SK-N-SH (cell line): ENCODE measurements at regions not wholly inside any gene's neighbourhood (a gene's known extent, or its start where the extent isn't known, plus 50 kb on each side); places are given as distances from the start of the nearest gene placed in this dataset.

Experiments used
- CTCF ChIA-PET: fragments of 300-600, 350-600 bp; formaldehyde crosslinking; extraction: SDS; loops from one replicate; lab custom pipeline; 2021; lab: Yijun Ruan, JAX
- POLR2A ChIA-PET: fragments of 350-600 bp; sonication (Branson Sonifier 250); formaldehyde crosslinking; extraction: SDS; loops from one replicate; lab custom pipeline; 2020; ENCODE audit warnings: antibody characterized with exemption, inconsistent platforms; lab: Yijun Ruan, JAX
- DNase-seq: peaks from one replicate; pipeline ENCODE4 v3.0.0; 2012
- H2AFZ ChIP-seq: fragments of 200-600 bp; sonication (generic); 2 replicates; pipeline ENCODE4 v1.8.1; 2016; ENCODE audit warnings: antibody characterized with exemption, mild to moderate bottlenecking, low read depth
- H3F3A ChIP-seq: fragments of 200-600 bp; sonication (generic); replicated peaks from 2 replicates; pipeline ENCODE3; 2016; ENCODE audit warnings: antibody characterized with exemption, mild to moderate bottlenecking; ENCODE audit not compliant: insufficient read depth
- H3K27ac ChIP-seq, 2 experiments: fragments of 200-500 bp in 1 of 2; fragments of 200-600 bp in 1 of 2; sonication (Bioruptor generic) in 1 of 2; sonication (generic), shearing (Covaris generic) in 1 of 2; 2 replicates each; pipeline versions ENCODE4 v1.5.1 to v1.6.1; 2014 to 2016; ENCODE audit warnings: low read depth in 2 of 2, inconsistent platforms in 1 of 2, low read length in 1 of 2, mild to moderate bottlenecking in 1 of 2, mixed read lengths in 1 of 2
- H3K27me3 ChIP-seq: fragments of 200-600 bp; sonication (generic), shearing (Covaris generic); 2 replicates; pipeline ENCODE4 v1.6.1; 2016; ENCODE audit warnings: mixed run types; ENCODE audit not compliant: insufficient read depth
- H3K36me3 ChIP-seq, 2 experiments: fragments of 200-500 bp in 1 of 2; fragments of 200-600 bp in 1 of 2; sonication (Bioruptor generic) in 1 of 2; sonication (generic) in 1 of 2; replicated peaks in 1 of 2; 2 replicates each; pipeline versions ENCODE3 to v1.5.1; 2014 to 2016; ENCODE audit warnings: low read length in 1 of 2, mild to moderate bottlenecking in 1 of 2; ENCODE audit not compliant: insufficient read depth in 2 of 2, control insufficient read depth in 1 of 2
- H3K4me1 ChIP-seq, 2 experiments: fragments of 200-500 bp in 1 of 2; fragments of 200-600 bp in 1 of 2; sonication (Bioruptor generic) in 1 of 2; sonication (generic), shearing (Covaris generic) in 1 of 2; 2 replicates each; pipeline versions ENCODE4 v1.5.1 to v1.6.1; 2014 to 2016; ENCODE audit warnings: low read depth in 1 of 2, low read length in 1 of 2, mixed run types in 1 of 2; ENCODE audit not compliant: insufficient read depth in 2 of 2, control insufficient read depth in 1 of 2
- H3K4me2 ChIP-seq: fragments of 200-600 bp; sonication (generic), shearing (Covaris generic); 2 replicates; pipeline ENCODE4 v1.6.1; 2017; ENCODE audit warnings: mixed run types
- H3K4me3 ChIP-seq, 2 experiments: fragments of 200-500 bp in 1 of 2; fragments of 200-600 bp in 1 of 2; sonication (Bioruptor generic) in 1 of 2; sonication (generic), shearing (Covaris generic) in 1 of 2; 2 replicates each; pipeline versions ENCODE4 v1.5.1 to v1.8.1; 2014 to 2016; ENCODE audit warnings: low read depth in 2 of 2, inconsistent platforms in 1 of 2, low read length in 1 of 2, mild to moderate bottlenecking in 1 of 2, mixed read lengths in 1 of 2, moderate library complexity in 1 of 2
- H3K79me2 ChIP-seq: fragments of 200-600 bp; sonication (generic); 2 replicates; pipeline ENCODE4 v1.8.1; 2017; ENCODE audit warnings: mild to moderate bottlenecking; ENCODE audit not compliant: insufficient read depth
- H3K9ac ChIP-seq: fragments of 200-600 bp; sonication (generic); 2 replicates; pipeline ENCODE4 v1.6.1; 2017; ENCODE audit warnings: mixed run types
- H3K9me2 ChIP-seq: fragments of 200-600 bp; sonication (generic); 2 replicates; pipeline ENCODE4 v1.6.1; 2017; ENCODE audit warnings: mixed run types
- H3K9me3 ChIP-seq: fragments of 200-600 bp; sonication (generic); 2 replicates; pipeline ENCODE4 v1.6.1; 2017; ENCODE audit warnings: mixed run types, mild to moderate bottlenecking, moderate library complexity
- H4K20me1 ChIP-seq: fragments of 200-600 bp; sonication (generic); 2 replicates; pipeline ENCODE4 v1.6.1; 2017; ENCODE audit warnings: mild to moderate bottlenecking, mixed run types; ENCODE audit not compliant: insufficient read depth
- CHD2 ChIP-seq: fragments of 150-350 bp; IDR thresholded peaks from 2 replicates; pipeline ENCODE4 v1.6.1; 2018; ENCODE audit warnings: low read length; ENCODE audit not compliant: partially characterized antibody
- EZH2phosphoT487 ChIP-seq: fragments of 200-600 bp; sonication (generic); IDR thresholded peaks from 2 replicates; pipeline ENCODE4 v1.6.1; 2017; ENCODE audit warnings: low read depth, mixed run types, mild to moderate bottlenecking, antibody characterized with exemption, moderate library complexity, borderline replicate concordance
- FOSL2 ChIP-seq: IDR thresholded peaks from 2 replicates; pipeline ENCODE4 v1.4.0; 2012; ENCODE audit warnings: low read depth, mild to moderate bottlenecking, moderate library complexity, borderline replicate concordance
- FOXJ3 ChIP-seq: sonication (generic); formaldehyde crosslinking; IDR thresholded peaks from 2 replicates; pipeline ENCODE4 v1.5.1; 2020; ENCODE audit warnings: mild to moderate bottlenecking, missing genetic modification reagents
- FOXM1 ChIP-seq: IDR thresholded peaks from 2 replicates; pipeline ENCODE4 v1.4.0; 2012; ENCODE audit warnings: low read depth, mild to moderate bottlenecking
- GATA2 ChIP-seq: sonication (generic); formaldehyde crosslinking; IDR thresholded peaks from 2 replicates; pipeline ENCODE4 v1.5.0; 2020; ENCODE audit warnings: mild to moderate bottlenecking, missing genetic modification reagents
- POLR2AphosphoS5 ChIP-seq: IDR thresholded peaks from 2 replicates; pipeline ENCODE4 v1.6.1; 2012; ENCODE audit warnings: low read depth, low read length
- RAD21 ChIP-seq: IDR thresholded peaks from 2 replicates; pipeline ENCODE4 v1.6.1; 2012; ENCODE audit warnings: mild to moderate bottlenecking, low read length
- RFX5 ChIP-seq: IDR thresholded peaks from 2 replicates; pipeline ENCODE4 v1.6.1; 2012; ENCODE audit warnings: mild to moderate bottlenecking, improper control_type of control experiment, low read length
- SIN3A ChIP-seq: IDR thresholded peaks from 2 replicates; pipeline ENCODE4 v1.6.1; 2012; ENCODE audit warnings: low read depth, mild to moderate bottlenecking, low read length, moderate library complexity, borderline replicate concordance
- TCF12 ChIP-seq: IDR thresholded peaks from 2 replicates; pipeline ENCODE4 v1.4.0; 2012
- TEAD4 ChIP-seq: IDR thresholded peaks from 2 replicates; pipeline ENCODE4 v1.4.0; 2012; ENCODE audit warnings: mild to moderate bottlenecking, borderline replicate concordance; ENCODE audit not compliant: insufficient read depth
- YY1 ChIP-seq: IDR thresholded peaks from 2 replicates; pipeline ENCODE4 v1.4.0; 2012; ENCODE audit warnings: low read depth, mild to moderate bottlenecking
- WGBS: methylation state at CpG from one replicate; pipeline ENCODE4 v1.1.6; 2017; ENCODE audit warnings: low lambda C conversion rate; 5-methylcytosine and 5-hydroxymethylcytosine counted together
- TF ChIP-seq, protein P1 (sequence below): IDR thresholded peaks from 2 replicates; pipeline ENCODE4; 2012
- TF ChIP-seq, protein P2 (sequence below): IDR thresholded peaks from 2 replicates; pipeline ENCODE4 v1.4.0; 2012; ENCODE audit warnings: low read depth
- TF ChIP-seq, protein P3 (sequence below): fragments of 200-600 bp; sonication (generic); IDR thresholded peaks from 2 replicates; pipeline ENCODE4 v1.6.1; 2017; ENCODE audit warnings: antibody characterized with exemption, mild to moderate bottlenecking, moderate library complexity
- TF ChIP-seq, protein P4 (sequence below): IDR thresholded peaks from 2 replicates; pipeline ENCODE4 v1.4.0; 2012; ENCODE audit warnings: low read depth, borderline replicate concordance
- TF ChIP-seq, protein P5 (sequence below): fragments of 150-350 bp; IDR thresholded peaks from 2 replicates; pipeline ENCODE4 v1.6.1; 2016; ENCODE audit warnings: mild to moderate bottlenecking, low read depth, low read length
- TF ChIP-seq, protein P6 (sequence below): IDR thresholded peaks from 2 replicates; pipeline ENCODE4 v1.4.0; 2012; ENCODE audit warnings: low read depth, borderline replicate concordance
- TF ChIP-seq, protein P7 (sequence below): fragments of 150-350 bp; IDR thresholded peaks from 2 replicates; pipeline ENCODE4 v1.6.1; 2017; ENCODE audit warnings: antibody characterized with exemption, low read length, low read depth, borderline replicate concordance

DNA sequence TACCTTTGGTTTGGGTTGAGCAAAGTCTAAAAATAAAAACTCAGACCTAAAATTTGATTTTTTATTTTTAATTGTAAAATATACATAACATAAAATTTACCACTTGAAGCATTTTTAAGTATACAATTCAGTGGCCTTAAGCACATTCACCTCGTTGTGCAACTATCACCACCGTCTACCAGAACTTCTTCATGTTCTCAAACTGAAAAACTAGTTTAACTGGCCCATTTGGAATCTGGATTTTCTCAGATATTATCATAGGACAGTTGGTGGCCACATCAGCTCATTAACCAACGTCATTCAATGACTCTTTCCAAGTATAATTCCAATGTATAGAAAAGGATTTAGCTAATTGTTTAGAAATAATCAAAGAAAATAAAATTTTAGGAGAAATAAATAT is 319.3 kb downstream of the TLE1 start:
- H3K4me1 ChIP-seq = peaks cover 0 to 2% of the 10 kb centered on the region in 2 experiments; a peak in 1 of 4 replicates
- H3F3A ChIP-seq = no peaks in the 10 kb centered on the region
- H3K9ac ChIP-seq = no peak overlapping the region
- no peak overlapping the region for H3K27ac ChIP-seq
- 26% methylated on average over 3 of the region's 3 CpGs for WGBS
- TF ChIP-seq, protein P1, sequence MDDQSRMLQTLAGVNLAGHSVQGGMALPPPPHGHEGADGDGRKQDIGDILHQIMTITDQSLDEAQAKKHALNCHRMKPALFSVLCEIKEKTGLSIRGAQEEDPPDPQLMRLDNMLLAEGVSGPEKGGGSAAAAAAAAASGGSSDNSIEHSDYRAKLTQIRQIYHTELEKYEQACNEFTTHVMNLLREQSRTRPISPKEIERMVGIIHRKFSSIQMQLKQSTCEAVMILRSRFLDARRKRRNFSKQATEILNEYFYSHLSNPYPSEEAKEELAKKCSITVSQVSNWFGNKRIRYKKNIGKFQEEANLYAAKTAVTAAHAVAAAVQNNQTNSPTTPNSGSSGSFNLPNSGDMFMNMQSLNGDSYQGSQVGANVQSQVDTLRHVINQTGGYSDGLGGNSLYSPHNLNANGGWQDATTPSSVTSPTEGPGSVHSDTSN = no peak
- TF ChIP-seq EZH2phosphoT487 = no peak
- TF ChIP-seq, protein P2, sequence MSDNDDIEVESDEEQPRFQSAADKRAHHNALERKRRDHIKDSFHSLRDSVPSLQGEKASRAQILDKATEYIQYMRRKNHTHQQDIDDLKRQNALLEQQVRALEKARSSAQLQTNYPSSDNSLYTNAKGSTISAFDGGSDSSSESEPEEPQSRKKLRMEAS = no peak
- no peak for TF ChIP-seq FOSL2
- no peak for TF ChIP-seq YY1
- TF ChIP-seq, protein P3, sequence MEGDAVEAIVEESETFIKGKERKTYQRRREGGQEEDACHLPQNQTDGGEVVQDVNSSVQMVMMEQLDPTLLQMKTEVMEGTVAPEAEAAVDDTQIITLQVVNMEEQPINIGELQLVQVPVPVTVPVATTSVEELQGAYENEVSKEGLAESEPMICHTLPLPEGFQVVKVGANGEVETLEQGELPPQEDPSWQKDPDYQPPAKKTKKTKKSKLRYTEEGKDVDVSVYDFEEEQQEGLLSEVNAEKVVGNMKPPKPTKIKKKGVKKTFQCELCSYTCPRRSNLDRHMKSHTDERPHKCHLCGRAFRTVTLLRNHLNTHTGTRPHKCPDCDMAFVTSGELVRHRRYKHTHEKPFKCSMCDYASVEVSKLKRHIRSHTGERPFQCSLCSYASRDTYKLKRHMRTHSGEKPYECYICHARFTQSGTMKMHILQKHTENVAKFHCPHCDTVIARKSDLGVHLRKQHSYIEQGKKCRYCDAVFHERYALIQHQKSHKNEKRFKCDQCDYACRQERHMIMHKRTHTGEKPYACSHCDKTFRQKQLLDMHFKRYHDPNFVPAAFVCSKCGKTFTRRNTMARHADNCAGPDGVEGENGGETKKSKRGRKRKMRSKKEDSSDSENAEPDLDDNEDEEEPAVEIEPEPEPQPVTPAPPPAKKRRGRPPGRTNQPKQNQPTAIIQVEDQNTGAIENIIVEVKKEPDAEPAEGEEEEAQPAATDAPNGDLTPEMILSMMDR = no peak
- TF ChIP-seq, protein P4, sequence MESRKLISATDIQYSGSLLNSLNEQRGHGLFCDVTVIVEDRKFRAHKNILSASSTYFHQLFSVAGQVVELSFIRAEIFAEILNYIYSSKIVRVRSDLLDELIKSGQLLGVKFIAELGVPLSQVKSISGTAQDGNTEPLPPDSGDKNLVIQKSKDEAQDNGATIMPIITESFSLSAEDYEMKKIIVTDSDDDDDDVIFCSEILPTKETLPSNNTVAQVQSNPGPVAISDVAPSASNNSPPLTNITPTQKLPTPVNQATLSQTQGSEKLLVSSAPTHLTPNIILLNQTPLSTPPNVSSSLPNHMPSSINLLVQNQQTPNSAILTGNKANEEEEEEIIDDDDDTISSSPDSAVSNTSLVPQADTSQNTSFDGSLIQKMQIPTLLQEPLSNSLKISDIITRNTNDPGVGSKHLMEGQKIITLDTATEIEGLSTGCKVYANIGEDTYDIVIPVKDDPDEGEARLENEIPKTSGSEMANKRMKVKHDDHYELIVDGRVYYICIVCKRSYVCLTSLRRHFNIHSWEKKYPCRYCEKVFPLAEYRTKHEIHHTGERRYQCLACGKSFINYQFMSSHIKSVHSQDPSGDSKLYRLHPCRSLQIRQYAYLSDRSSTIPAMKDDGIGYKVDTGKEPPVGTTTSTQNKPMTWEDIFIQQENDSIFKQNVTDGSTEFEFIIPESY = no peak
- TF ChIP-seq CHD2 = no peak
- TF ChIP-seq TEAD4 = no peak
- TF ChIP-seq POLR2AphosphoS5 = no peak
- TF ChIP-seq RAD21 = no peak
- TF ChIP-seq, protein P5, sequence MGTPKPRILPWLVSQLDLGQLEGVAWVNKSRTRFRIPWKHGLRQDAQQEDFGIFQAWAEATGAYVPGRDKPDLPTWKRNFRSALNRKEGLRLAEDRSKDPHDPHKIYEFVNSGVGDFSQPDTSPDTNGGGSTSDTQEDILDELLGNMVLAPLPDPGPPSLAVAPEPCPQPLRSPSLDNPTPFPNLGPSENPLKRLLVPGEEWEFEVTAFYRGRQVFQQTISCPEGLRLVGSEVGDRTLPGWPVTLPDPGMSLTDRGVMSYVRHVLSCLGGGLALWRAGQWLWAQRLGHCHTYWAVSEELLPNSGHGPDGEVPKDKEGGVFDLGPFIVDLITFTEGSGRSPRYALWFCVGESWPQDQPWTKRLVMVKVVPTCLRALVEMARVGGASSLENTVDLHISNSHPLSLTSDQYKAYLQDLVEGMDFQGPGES = no peak
- no peak for TF ChIP-seq FOXM1
- no peak for TF ChIP-seq FOXJ3 (CRISPR knock-in tag)
- no peak for TF ChIP-seq SIN3A
- TF ChIP-seq, protein P6, sequence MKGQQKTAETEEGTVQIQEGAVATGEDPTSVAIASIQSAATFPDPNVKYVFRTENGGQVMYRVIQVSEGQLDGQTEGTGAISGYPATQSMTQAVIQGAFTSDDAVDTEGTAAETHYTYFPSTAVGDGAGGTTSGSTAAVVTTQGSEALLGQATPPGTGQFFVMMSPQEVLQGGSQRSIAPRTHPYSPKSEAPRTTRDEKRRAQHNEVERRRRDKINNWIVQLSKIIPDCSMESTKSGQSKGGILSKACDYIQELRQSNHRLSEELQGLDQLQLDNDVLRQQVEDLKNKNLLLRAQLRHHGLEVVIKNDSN = no peak
- TF ChIP-seq, protein P7, sequence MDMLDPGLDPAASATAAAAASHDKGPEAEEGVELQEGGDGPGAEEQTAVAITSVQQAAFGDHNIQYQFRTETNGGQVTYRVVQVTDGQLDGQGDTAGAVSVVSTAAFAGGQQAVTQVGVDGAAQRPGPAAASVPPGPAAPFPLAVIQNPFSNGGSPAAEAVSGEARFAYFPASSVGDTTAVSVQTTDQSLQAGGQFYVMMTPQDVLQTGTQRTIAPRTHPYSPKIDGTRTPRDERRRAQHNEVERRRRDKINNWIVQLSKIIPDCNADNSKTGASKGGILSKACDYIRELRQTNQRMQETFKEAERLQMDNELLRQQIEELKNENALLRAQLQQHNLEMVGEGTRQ = no peak
- no peak for TF ChIP-seq GATA2 (CRISPR knock-in tag)
- TF ChIP-seq TCF12 = no peak
- TF ChIP-seq RFX5 = no peak
- no peak for DNase-seq
- no peaks in the 10 kb centered on the region for H4K20me1 ChIP-seq
- H3K9me3 ChIP-seq = no peaks in the 10 kb centered on the region
- H3K4me3 ChIP-seq = no peak overlapping the region
- no peaks in the 10 kb centered on the region for H3K79me2 ChIP-seq
- no peaks in the 10 kb centered on the region for H3K36me3 ChIP-seq
- no peaks in the 10 kb centered on the region for H3K9me2 ChIP-seq
- H3K27me3 ChIP-seq = no peaks in the 10 kb centered on the region
- no peak overlapping the region for H2AFZ ChIP-seq
- ChIA-PET CTCF (no interaction called here), POLR2A (no interaction called here)
- no peak overlapping the region for H3K4me2 ChIP-seq
